ENCODE measurements at regions not wholly inside any gene's neighbourhood (a gene's known extent, or its start where the extent isn't known, plus 50 kb on each side); places are given as distances from the start of the nearest gene placed in this dataset.
"Not testable (repeated sequence)": the region's sequence is repeated elsewhere in the genome, so short reads cannot be mapped to it uniquely, and the experiment has no call there.

GRCh38 chr4:79551555-79551954 is 143.5 kb upstream of the GK2 start:
- H3K4me3 ChIP-seq (ENCODE audit: low read depth, low read length) = no peak overlapping the region
- in situ Hi-C loops (cut with HindIII; ENCODE audit: low sequenced_read_pairs) = no loop called here
- no peak for TF ChIP-seq CTCF (IDR thresholded peaks at IDR 0.05; ENCODE audit: low read depth, low read length)
- no peak for DNase-seq (ENCODE audit: low read depth, low spot score)

GRCh38 chr4:79547851-79548250 is 139.8 kb upstream of the GK2 start:
- no peak for DNase-seq (ENCODE audit: low read depth, low spot score)
- in situ Hi-C loops (cut with HindIII; ENCODE audit: low sequenced_read_pairs) = no loop called here
- TF ChIP-seq CTCF (IDR thresholded peaks at IDR 0.05; ENCODE audit: low read depth, low read length) = no peak
- H3K4me3 ChIP-seq (ENCODE audit: low read depth, low read length) = no peak overlapping the region

- in situ Hi-C loops (cut with HindIII; ENCODE audit: low sequenced_read_pairs); DNase-seq (ENCODE audit: low read depth, low spot score); H3K4me3 ChIP-seq (ENCODE audit: low read depth, low read length): not testable (repeated sequence)
These were observed 137.3 kb upstream of the GK2 start for GRCh38 chr4:79545292-79545691.

GRCh38 chr4:79540143-79540542 is 132.1 kb upstream of the GK2 start:
- no peak overlapping the region for H3K4me3 ChIP-seq (ENCODE audit: low read depth, low read length)
- in situ Hi-C loops (cut with HindIII; ENCODE audit: low sequenced_read_pairs) = no loop called here
- DNase-seq (ENCODE audit: low read depth, low spot score) = no peak
- TF ChIP-seq CTCF (IDR thresholded peaks at IDR 0.05; ENCODE audit: low read depth, low read length) = no peak

GRCh38 chr4:79535516-79535915 is 127.5 kb upstream of the GK2 start:
- in situ Hi-C loops (cut with HindIII; ENCODE audit: low sequenced_read_pairs) = no loop called here
- TF ChIP-seq CTCF (IDR thresholded peaks at IDR 0.05; ENCODE audit: low read depth, low read length) = no peak
- H3K4me3 ChIP-seq (ENCODE audit: low read depth, low read length) = no peak overlapping the region
- DNase-seq (ENCODE audit: low read depth, low spot score) = no peak

- TF ChIP-seq CTCF (IDR thresholded peaks at IDR 0.05; ENCODE audit: low read depth, low read length) = no peak
- in situ Hi-C loops (cut with HindIII; ENCODE audit: low sequenced_read_pairs) = no loop called here
- DNase-seq (ENCODE audit: low read depth, low spot score) = peak; percentile 38
- no peak overlapping the region for H3K4me3 ChIP-seq (ENCODE audit: low read depth, low read length)
These were observed 120.2 kb upstream of the GK2 start for GRCh38 chr4:79528241-79528706.

GRCh38 chr4:79526641-79527565 is 118.9 kb upstream of the GK2 start:
- no peak for DNase-seq (ENCODE audit: low read depth, low spot score)
- no peak overlapping the region for H3K4me3 ChIP-seq (ENCODE audit: low read depth, low read length)
- in situ Hi-C loops (cut with HindIII; ENCODE audit: low sequenced_read_pairs) = no loop called here
- no peak for TF ChIP-seq CTCF (IDR thresholded peaks at IDR 0.05; ENCODE audit: low read depth, low read length)

All from astrocyte of the spinal cord (primary cell).